ENCODE measurements at regions not wholly inside any gene's neighbourhood (a gene's known extent, or its start where the extent isn't known, plus 50 kb on each side); places are given as distances from the start of the nearest gene placed in this dataset.
"Not testable (repeated sequence)": the region's sequence is repeated elsewhere in the genome, so short reads cannot be mapped to it uniquely, and the experiment has no call there.

DNA sequence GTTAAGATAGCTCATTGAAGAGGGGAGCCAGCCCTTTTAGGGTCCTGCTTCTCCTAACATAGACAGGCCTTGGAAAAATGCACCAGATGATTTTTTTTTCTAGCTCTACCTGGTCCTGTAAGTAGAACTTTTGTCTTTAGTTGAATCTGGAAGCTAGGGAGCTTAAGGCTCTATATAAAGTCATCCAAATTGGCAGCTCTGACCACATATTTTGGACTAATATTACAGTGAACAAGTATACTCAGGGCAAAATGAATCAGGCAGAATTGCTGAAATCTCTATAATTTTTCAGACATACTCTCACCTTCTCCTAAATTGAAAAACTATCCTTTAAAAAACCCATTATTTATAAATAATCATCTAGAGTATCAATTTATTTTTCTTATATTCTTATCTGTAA is 375.6 kb downstream of the OSTF1 start:
- no peak for DNase-seq

- DNase-seq: no peak
These were observed 376.4 kb downstream of the OSTF1 start for GRCh38 chr9:75464726-75465125.

DNA sequence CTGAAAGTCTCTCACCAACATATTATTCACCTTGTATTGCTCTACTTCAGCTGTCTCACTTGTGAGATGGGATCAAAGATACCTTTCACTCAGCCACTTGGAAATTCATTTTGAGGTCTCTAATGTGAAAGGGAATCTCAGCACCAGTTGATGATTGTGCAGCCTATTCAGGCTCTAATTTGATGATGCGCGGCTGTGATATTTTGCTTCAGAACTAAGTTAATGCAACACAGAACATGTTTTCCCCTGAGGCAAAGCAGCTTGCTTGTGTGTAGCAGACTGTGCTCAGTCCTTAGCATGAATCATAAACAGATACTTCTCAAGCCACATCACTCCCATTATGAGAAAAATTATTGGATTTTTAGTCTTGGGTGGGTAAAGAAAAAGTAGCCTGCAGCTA is 378.8 kb downstream of the OSTF1 start:
- no peak for DNase-seq

DNA sequence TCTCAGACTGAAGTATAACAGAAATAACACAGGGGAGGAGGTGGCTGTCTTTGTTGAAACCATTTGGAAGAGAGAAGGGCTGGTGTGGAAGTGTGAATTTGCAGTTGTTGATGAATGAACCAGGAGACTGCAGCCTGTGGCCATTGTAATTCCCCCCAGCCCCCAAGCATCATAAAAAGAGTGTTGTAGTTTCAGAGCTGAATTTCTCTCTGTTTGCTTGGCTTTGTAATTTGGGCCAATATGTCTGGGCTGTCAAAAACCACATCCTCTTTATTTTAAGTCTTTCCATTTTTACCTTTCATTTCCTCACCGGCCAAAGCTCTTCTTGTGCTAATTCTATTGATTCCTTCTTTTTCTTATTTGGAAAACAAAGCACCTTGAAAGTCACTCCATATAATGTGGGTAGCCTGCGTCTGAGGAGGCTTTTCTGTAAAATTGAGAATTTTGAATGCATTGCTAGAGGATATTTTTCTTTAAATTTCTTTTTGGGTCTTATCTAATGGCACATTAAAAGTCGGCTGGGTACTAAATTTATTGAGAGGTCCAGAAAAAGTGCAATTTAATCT is 383.3 kb downstream of the OSTF1 start:
- DNase-seq: no peak

GRCh38 chr9:75482566-75482965 is 394.3 kb downstream of the OSTF1 start:
- no peak for DNase-seq

DNA sequence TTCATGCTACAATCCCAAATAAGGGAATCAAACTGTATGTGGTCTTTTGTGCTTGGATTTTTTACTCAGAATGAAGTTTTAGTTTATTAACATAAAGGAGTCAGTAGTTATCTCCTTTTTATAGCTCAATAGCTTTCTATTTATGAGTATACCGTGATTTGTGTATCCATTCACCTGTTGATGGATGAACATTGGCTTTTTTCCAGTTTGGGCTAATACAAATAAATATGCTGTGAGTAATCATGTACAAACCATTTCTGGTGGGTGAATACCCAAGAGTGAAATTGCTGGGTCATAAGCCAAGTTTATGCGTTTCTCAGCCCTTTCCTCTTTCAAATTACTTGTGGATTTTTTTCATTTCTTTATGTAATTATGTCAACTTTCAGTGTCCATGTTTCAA is 395.3 kb downstream of the OSTF1 start:
- DNase-seq: no peak

GRCh38 chr9:75487856-75488718 is 399.8 kb downstream of the OSTF1 start:
- no peak for DNase-seq

- DNase-seq: no peak
These were observed 400.4 kb downstream of the OSTF1 start for GRCh38 chr9:75488719-75489110.

DNA sequence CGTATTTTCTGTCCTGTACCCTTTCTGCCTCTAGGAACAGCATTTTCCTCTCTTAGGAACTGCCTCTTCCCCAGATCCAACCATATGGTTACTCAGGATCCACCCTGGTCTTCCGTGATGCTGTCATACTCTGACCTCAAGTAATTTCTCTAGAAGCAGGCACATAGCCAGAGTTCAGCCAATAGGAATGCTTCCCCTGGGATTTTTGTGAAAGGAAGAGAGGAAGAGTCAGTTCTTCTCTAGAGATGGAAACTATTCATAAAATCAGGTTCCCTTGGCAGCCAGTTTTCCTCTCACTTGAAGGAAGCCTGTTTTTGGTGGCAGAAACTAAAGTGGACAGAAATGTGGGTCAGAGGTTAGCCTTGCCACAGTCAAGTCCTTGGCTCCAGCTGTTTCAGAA is 400.1 kb upstream of the PCSK5 start:
- no peak for DNase-seq

- DNase-seq: no peak
These were observed 398.9 kb upstream of the PCSK5 start for GRCh38 chr9:75491533-75491932.

- DNase-seq: no peak
These were observed 390.7 kb upstream of the PCSK5 start for GRCh38 chr9:75499812-75500211.

DNA sequence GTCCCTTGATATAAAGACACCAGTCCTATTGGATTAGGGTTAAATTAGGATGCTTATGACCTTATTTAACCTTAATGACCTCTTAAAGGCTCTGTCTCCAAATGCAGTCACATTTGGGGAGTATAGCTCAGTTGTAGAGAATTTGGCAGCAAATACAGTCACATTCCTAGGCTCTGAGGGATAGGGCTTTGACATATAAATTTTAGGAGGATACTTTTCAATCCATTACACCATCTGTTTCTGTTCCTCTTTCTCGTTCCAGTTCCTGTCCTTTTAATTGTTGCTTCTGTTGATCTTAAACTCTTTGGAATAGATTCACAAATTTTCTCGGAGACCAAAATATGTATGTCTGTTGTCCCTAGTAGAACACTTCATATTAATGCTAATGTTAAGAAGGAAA is 390.0 kb upstream of the PCSK5 start:
- DNase-seq: no peak

- not testable (repeated sequence) for DNase-seq
These were observed 389.5 kb upstream of the PCSK5 start for GRCh38 chr9:75500940-75501339.

DNA sequence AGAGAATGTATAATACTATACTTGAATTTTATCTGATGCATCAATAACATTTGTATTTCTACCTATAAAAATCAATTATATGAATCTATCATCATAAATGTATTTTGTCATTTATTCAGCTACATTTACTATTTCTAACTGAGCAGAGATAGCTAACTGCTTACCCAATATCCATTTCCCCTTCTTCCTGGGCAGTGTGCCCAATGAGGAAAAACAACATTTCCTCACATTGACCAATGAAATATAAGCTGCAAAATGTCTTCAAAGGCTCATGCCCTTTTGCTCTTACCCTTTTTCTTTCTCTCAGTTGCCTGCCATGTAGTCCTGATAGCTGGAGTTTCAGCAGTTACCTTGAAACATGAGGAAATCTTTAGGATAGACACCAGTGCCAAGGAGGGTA is 385.8 kb upstream of the PCSK5 start:
- DNase-seq: no peak

GRCh38 chr9:75505654-75506053 is 384.8 kb upstream of the PCSK5 start:
- DNase-seq: no peak

DNA sequence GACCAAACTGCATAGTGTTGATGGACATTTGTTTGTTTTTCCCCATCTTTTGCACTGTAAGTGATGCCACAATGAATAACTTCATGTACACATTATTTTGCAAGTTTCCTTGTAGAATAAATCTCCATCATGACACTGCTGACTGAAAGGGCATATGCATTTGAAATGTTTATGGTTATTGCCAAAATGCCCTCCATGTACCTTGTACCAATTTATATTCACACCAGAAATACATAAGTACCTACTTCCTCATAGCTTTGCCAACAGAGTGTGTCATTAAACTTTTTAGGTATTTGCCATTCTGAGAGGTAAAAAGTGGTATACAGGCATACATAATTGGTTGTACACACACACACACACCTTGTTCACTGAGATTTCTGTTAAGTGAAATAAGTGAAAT is 361.0 kb upstream of the PCSK5 start:
- no peak for DNase-seq

DNA sequence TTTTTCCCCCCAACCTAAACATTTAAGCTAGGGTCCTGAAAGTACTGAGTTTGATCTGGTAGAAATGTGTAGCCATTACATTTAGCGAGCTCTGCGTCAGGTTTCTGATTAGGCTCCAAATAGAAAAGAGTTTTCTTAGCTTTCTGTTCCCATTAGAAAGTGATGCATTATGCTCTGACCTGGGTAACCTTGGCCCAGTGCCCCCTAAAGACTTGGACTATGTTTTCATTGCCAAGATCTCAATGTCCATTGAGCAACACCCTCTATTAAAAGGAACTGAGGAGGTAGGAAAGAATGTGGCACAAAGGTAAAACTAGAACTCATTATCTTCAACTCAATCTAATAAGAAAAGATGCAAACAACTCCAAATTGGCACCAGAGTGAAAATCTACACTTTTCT is 358.9 kb upstream of the PCSK5 start:
- DNase-seq: no peak

DNA sequence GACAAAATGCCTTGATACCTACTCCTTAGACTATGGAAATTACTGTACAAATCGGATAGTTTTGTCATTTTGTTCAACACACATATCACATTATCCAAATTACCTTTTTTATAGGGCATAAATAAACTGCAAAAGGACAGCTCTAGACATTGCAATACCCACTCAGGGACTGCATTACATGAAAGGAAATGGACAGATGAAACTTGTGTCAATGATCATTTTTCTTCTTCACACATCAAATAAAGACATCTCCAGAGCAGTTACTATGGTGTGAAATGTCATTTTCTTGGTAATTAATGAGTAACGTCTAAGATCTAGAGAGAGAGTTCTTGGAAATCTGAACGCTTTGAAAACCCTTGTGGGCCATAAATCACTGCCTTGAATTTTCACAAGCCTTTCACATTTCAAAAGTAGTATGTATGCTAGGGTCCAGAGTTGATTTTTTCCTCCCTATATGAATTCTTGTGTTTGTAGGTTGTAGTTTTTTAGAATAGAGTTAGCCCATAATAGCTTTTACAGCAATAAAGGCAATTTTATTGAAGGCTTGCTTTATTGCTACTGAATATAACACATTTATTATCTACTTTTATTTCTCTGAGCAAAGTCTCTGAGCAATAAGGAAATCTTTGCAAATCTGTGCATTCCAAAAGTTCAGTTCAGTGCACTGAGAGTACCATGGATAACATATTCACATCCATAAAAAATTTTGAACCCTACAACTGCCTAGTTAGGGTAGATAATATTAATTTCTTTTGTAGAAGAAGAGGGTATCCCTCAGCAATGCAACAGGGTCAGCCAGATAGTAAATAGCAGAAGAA is 358.0 kb upstream of the PCSK5 start:
- DNase-seq: no peak

GRCh38 chr9:75539523-75539922 is 350.9 kb upstream of the PCSK5 start:
- no peak for DNase-seq

- no peak for DNase-seq
These were observed 350.3 kb upstream of the PCSK5 start for GRCh38 chr9:75540185-75540584.

DNA sequence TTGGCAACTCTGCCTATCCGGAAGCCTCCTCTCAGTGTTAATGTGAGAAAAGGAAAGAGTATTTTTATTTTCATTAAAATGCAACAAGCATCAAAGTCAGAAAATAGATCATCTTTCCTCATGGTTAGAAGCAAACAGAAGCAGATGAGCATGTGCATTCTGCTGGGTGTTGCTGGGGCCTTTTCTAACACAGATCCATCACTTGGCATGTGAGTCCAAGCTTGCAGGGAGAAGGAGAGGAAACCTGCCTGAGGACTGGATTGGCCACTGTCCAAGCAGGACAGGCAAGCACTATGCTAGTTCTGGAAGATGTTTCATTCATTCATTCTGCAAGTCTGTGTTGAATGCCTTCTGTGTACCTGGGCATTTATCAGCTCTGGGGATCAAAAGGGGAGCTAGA is 348.7 kb upstream of the PCSK5 start:
- DNase-seq: no peak

GRCh38 chr9:75544815-75545214 is 345.7 kb upstream of the PCSK5 start:
- no peak for DNase-seq

DNA sequence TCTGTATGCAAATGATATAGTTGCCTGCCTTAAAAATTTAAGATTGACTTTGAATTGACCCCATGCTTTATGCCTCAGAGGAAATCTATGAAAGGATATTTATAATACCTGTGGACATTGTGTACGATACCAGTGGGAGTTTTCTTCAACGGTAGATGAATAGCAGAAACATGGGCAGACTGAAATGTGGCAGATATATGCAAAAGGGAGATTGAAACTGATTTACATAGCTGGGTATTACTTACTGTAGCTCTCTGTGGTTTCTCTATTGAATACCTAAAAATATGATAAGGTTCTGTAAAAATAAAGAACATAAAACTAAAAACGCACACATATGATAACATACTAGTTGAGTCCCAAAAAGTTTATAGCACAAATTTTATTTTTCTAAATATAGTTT is 345.2 kb upstream of the PCSK5 start:
- no peak for DNase-seq

DNA sequence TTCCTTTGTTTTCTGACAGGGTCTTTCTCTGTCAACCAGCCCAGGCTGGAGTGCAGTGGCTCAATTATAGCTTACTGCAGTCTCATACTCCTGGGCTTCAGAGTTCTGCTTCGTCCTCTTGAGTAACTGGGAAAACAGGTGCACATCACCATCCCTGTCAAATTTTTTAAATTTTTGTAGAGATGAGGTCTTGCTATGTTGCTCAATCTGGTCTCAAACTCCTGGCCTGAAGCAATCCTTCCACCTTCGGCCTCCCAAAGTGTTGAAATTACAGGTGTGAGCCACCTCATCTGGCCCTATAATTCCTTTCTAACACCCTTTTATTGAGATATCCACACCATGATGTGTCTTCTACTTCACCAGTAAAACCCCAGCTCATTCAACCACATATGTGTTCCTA is 341.6 kb upstream of the PCSK5 start:
- DNase-seq: no peak
